HG03460 (cell line): ENCODE measurements at regions not wholly inside any gene's neighbourhood (a gene's known extent, or its start where the extent isn't known, plus 50 kb on each side); places are given as distances from the start of the nearest gene placed in this dataset.

Source experiments
- ATAC-seq: cut with Tn5 transposase; IDR thresholded peaks from one replicate; pipeline ENCODE4 v1.9.1; 2021; ENCODE audit not compliant: unreplicated experiment

DNA sequence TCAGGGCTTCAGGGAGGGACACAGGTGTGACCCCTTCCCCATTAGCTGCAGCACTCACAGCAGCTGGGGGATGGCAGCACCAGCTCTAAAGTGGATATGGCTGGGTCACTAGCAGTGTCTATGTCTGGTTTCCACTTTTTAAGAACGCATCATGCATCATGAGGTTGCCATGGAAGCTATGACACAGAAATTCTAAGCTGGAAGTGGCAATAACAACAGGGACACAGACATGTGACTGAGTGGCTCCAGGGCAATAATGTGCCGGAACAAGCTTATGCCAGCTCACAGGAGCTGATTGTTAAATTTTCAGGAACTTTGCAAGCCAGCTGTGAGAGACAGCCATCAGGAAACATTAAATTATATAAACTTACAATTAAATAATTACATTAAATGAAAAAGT is 51.2 kb upstream of the NFASC start:
- ATAC-seq, result no peak
